ENCODE measurements at regions not wholly inside any gene's neighbourhood (a gene's known extent, or its start where the extent isn't known, plus 50 kb on each side); places are given as distances from the start of the nearest gene placed in this dataset.

- H3K4me3 Mint-ChIP-seq = no peak overlapping the region
- Histone ChIP-seq H3K79me2 (replicated peaks; ENCODE audit: insufficient read depth) (peaks cover 29% of the 10 kb centered on the region), H3K36me3 (ENCODE audit: insufficient read depth) (no peaks in the 10 kb centered on the region), H3K4me1 (ENCODE audit: insufficient read depth) (peaks cover 49% of the 10 kb centered on the region), H3K27me3 (ENCODE audit: insufficient read depth) (no peaks in the 10 kb centered on the region), H3K4me2 (peak overlapping the region; percentile 37; the same call in 1 of the 2 replicates), H3F3A (replicated peaks; ENCODE audit: low read depth) (peaks cover 17% of the 10 kb centered on the region), H3K4me3 (no peak overlapping the region), H2AFZ (no peak overlapping the region), H3K9me2 (ENCODE audit: insufficient read depth) (no peaks in the 10 kb centered on the region), H3K27ac (ENCODE audit: low read depth) (0 out of 2 replicates have a peak overlapping the region, but pooled peaks have one; percentile 43), H4K20me1 (replicated peaks; ENCODE audit: insufficient read depth) (no peaks in the 10 kb centered on the region)
- H3K36me3 Mint-ChIP-seq (ENCODE audit: low read depth) = peaks cover 50% of the 10 kb centered on the region
- peaks cover 61% of the 10 kb centered on the region for H3K4me1 Mint-ChIP-seq
- no peak for TF ChIP-seq ETS1 (IDR thresholded peaks at IDR 0.05)
- TF ChIP-seq ZNF462 (CRISPR knock-in tag; IDR thresholded peaks at IDR 0.05) = no peak
- no peak for TF ChIP-seq EZH2phosphoT487 (IDR thresholded peaks at IDR 0.05; ENCODE audit: unreplicated experiment)
- no peak for TF ChIP-seq EZH2 (IDR thresholded peaks at IDR 0.05; ENCODE audit: low read depth, unreplicated experiment)
- no peak for TF ChIP-seq ZNF331 (CRISPR knock-in tag; IDR thresholded peaks at IDR 0.05; ENCODE audit: low read depth)
- TF ChIP-seq CREB1 (CRISPR knock-in tag; IDR thresholded peaks at IDR 0.05; ENCODE audit: low read depth) = no peak
- no peak for TF ChIP-seq JUNB (IDR thresholded peaks at IDR 0.05; ENCODE audit: unreplicated experiment)
- no peak for TF ChIP-seq NANOG (IDR thresholded peaks at IDR 0.05; ENCODE audit: borderline replicate concordance)
- TF ChIP-seq CTCF (conservative IDR thresholded peaks at IDR 0.05; ENCODE audit: low read depth in 2 of 2) = no peak
- no peak for TF ChIP-seq ZNF114 (CRISPR knock-in tag; IDR thresholded peaks at IDR 0.05)
- TF ChIP-seq STAT1 (IDR thresholded peaks at IDR 0.05; ENCODE audit: unreplicated experiment) = no peak
- no peak for TF ChIP-seq POLR2AphosphoS5 (IDR thresholded peaks at IDR 0.05; ENCODE audit: low read depth)
- no peak for TF ChIP-seq REST (IDR thresholded peaks at IDR 0.05; ENCODE audit: unreplicated experiment)
- no peak overlapping the region; the same call in 1 of the 2 replicates for H3K27ac Mint-ChIP-seq
- no peaks in the 10 kb centered on the region; the same call in 2 of the 3 replicates for H3K9me3 Mint-ChIP-seq
- ATAC-seq (no peak), DNase-seq (ENCODE audit: low spot score) (no peak)
- peaks cover 4% of the 10 kb centered on the region for H3K27me3 Mint-ChIP-seq (ENCODE audit: insufficient read depth, low read depth, poor library complexity)
Measured at GRCh38 chr2:64246962-64247361, 102.7 kb upstream of the PELI1 start.

Measured in GM23338 (cell line).